ENCODE measurements at regions not wholly inside any gene's neighbourhood (a gene's known extent, or its start where the extent isn't known, plus 50 kb on each side); places are given as distances from the start of the nearest gene placed in this dataset.

DNA sequence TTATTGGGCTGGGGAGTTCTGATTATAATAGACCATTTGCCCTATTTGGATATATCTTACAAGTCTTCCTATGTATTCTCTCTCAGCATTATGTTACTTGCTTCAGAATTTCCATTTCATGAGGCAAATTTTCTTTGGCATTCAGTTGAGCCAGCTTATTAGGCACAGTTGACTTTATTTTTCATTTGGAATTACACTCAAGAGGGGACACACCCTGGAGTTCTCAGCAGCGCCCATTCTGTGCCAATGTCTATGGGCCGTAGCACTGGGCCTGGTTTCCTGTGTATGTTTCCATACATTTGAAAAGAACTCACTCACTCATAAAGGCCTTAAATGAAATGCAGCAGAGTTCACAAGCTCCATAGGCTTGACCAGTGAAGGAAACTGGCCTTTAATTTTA is 138.5 kb downstream of the KLF12 start:
- TF ChIP-seq, protein P1, sequence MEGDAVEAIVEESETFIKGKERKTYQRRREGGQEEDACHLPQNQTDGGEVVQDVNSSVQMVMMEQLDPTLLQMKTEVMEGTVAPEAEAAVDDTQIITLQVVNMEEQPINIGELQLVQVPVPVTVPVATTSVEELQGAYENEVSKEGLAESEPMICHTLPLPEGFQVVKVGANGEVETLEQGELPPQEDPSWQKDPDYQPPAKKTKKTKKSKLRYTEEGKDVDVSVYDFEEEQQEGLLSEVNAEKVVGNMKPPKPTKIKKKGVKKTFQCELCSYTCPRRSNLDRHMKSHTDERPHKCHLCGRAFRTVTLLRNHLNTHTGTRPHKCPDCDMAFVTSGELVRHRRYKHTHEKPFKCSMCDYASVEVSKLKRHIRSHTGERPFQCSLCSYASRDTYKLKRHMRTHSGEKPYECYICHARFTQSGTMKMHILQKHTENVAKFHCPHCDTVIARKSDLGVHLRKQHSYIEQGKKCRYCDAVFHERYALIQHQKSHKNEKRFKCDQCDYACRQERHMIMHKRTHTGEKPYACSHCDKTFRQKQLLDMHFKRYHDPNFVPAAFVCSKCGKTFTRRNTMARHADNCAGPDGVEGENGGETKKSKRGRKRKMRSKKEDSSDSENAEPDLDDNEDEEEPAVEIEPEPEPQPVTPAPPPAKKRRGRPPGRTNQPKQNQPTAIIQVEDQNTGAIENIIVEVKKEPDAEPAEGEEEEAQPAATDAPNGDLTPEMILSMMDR (IDR thresholded peaks at IDR 0.05), result no peak
- no peak for TF ChIP-seq EP300 (IDR thresholded peaks at IDR 0.05)

Measured in ovary (tissue), 3 donors.